Right lobe of liver (tissue), 6 donors: ENCODE measurements at regions not wholly inside any gene's neighbourhood (a gene's known extent, or its start where the extent isn't known, plus 50 kb on each side); places are given as distances from the start of the nearest gene placed in this dataset.

Source experiments
- ATAC-seq, 4 donors: fragments of 200-7000 bp; cut with Tn5 transposase; one replicate each; pipeline ENCODE4 v1.9.1; 2020; ENCODE audit warnings: mild to moderate bottlenecking in 4 of 4, moderate library complexity in 4 of 4
- DNase-seq, 3 donors: peaks; one replicate each; pipeline ENCODE4 v3.0.0-alpha.2; 2020
- H3K27ac ChIP-seq, 3 donors: fragments of 200-600 bp; one replicate each; pipeline ENCODE4 v1.8.0; 2022
- H3K27me3 ChIP-seq, 2 donors: fragments of 200-600 bp; one replicate each; pipeline ENCODE4 v1.8.0; 2022
- H3K36me3 ChIP-seq, 4 donors: fragments of 200-600 bp; sonication (generic) in 1 of 4; one replicate each; pipeline versions ENCODE4 v1.5.1 to v1.8.0; 2017 to 2022; ENCODE audit warnings: control low read depth in 1 of 4
- H3K4me1 ChIP-seq, 4 donors: fragments of 200-600 bp; sonication (generic) in 1 of 4; one replicate each; pipeline versions ENCODE4 v1.5.1 to v1.8.0; 2017 to 2022; ENCODE audit warnings: control low read depth in 1 of 4
- H3K4me3 ChIP-seq, 3 donors: fragments of 200-600 bp; one replicate each; pipeline ENCODE4 v1.8.0; 2022
- H3K9me3 ChIP-seq, 4 donors: fragments of 200-600 bp; sonication (generic) in 1 of 4; one replicate each; pipeline versions ENCODE4 v1.5.1 to v1.8.0; 2017 to 2022; ENCODE audit warnings: control low read depth in 1 of 4
- CTCF ChIP-seq, 4 donors: fragments of 200-600 bp in 3 of 4; fragments of 450-650 bp in 1 of 4; IDR thresholded peaks; one replicate each; pipeline versions ENCODE4 v1.5.1 to v1.8.0; 2016 to 2022; ENCODE audit warnings: antibody characterized with exemption in 4 of 4, mild to moderate bottlenecking in 2 of 4
- POLR2A ChIP-seq: fragments of 450-650 bp; IDR thresholded peaks from one replicate; pipeline ENCODE4 v1.6.1; 2017; ENCODE audit warnings: antibody characterized with exemption, mild to moderate bottlenecking
- WGBS: methylation state at CpG from one replicate; pipeline ENCODE4 v1.1.6; 2018; ENCODE audit warnings: low coverage, low lambda C conversion rate; ENCODE audit not compliant: insufficient coverage; ENCODE audit errors: missing lambda C conversion rate; 5-methylcytosine and 5-hydroxymethylcytosine counted together
- intact Hi-C, 2 donors: fragments of 100-400 bp; cut with DNase I; formaldehyde crosslinking; loops; one replicate each; pipeline versions ENCODE4 v1.11.2 to v1.14.1; 2022
- donor health status: DM: no; HTN: yes; CAD: no.
- donor health status: DM: no; HTN: no; CAD: no.
- donor health status: DM: no; HTN: no; CAD: no.
- donor health status: DM: no; HTN: yes; CAD: no.
- donor health status: DM: no; HTN: yes; CAD: no.

- 38% methylated on average over 2 of the region's 2 CpGs for WGBS
- H3K4me1 ChIP-seq = no peaks in the 10 kb centered on the region
- no peaks in the 10 kb centered on the region for H3K9me3 ChIP-seq
- H3K36me3 ChIP-seq = no peaks in the 10 kb centered on the region
- H3K4me3 ChIP-seq = no peak overlapping the region
- intact Hi-C loops = no loop called here
- ATAC-seq (no peak), DNase-seq (no peak)
- TF ChIP-seq CTCF (IDR thresholded peaks at IDR 0.05) = no peak
- no peak for TF ChIP-seq POLR2A
- H3K27me3 ChIP-seq = no peaks in the 10 kb centered on the region
- no peak overlapping the region for H3K27ac ChIP-seq
Observed at GRCh38 chr13:84400706-84401105, 518.4 kb upstream of the SLITRK1 start.

- TF ChIP-seq POLR2A (no peak), CTCF (IDR thresholded peaks at IDR 0.05) (no peak)
- Histone ChIP-seq H3K9me3 (no peaks in the 10 kb centered on the region), H3K4me1 (no peaks in the 10 kb centered on the region), H3K36me3 (no peaks in the 10 kb centered on the region), H3K27ac (no peak overlapping the region), H3K4me3 (no peak overlapping the region), H3K27me3 (no peaks in the 10 kb centered on the region)
- DNase-seq = no peak
- peak in 1 of 4 donors; percentile 17 for ATAC-seq
- 39% methylated on average over 6 of the region's 7 CpGs for WGBS
- intact Hi-C loops = no loop called here
Observed at GRCh38 chr13:84399320-84400085, 517.2 kb upstream of the SLITRK1 start.

- Histone ChIP-seq H3K4me1 (no peaks in the 10 kb centered on the region), H3K9me3 (no peaks in the 10 kb centered on the region), H3K27me3 (no peaks in the 10 kb centered on the region), H3K27ac (no peak overlapping the region), H3K4me3 (no peak overlapping the region), H3K36me3 (no peaks in the 10 kb centered on the region)
- intact Hi-C loops = no loop called here
- no peak for ATAC-seq
- 28% methylated on average over 3 of the region's 4 CpGs for WGBS
- DNase-seq = no peak
- TF ChIP-seq POLR2A = no peak
- no peak for TF ChIP-seq CTCF (IDR thresholded peaks at IDR 0.05)
Observed at GRCh38 chr13:84393981-84394625, 511.8 kb upstream of the SLITRK1 start.

- H3K4me1 ChIP-seq = no peaks in the 10 kb centered on the region
- H3K36me3 ChIP-seq = no peaks in the 10 kb centered on the region
- 30% methylated on average over 3 of the region's 3 CpGs for WGBS
- no peaks in the 10 kb centered on the region for H3K27me3 ChIP-seq
- ATAC-seq = no peak
- no peaks in the 10 kb centered on the region for H3K9me3 ChIP-seq
- no peak for DNase-seq
- TF ChIP-seq CTCF (IDR thresholded peaks at IDR 0.05) (no peak), POLR2A (no peak)
- H3K27ac ChIP-seq = no peak overlapping the region
- intact Hi-C loops = no loop called here
- H3K4me3 ChIP-seq = no peak overlapping the region
Observed at GRCh38 chr13:84380866-84381265, 498.6 kb upstream of the SLITRK1 start.
